HCT116 (cell line): ENCODE measurements at regions not wholly inside any gene's neighbourhood (a gene's known extent, or its start where the extent isn't known, plus 50 kb on each side); places are given as distances from the start of the nearest gene placed in this dataset.

Experiments used
- CBX3 ChIP-seq: IDR thresholded peaks from 2 replicates; pipeline ENCODE4 v1.6.1; 2012; ENCODE audit warnings: low read depth
- CEBPB ChIP-seq: IDR thresholded peaks from 2 replicates; pipeline ENCODE4 v1.6.1; 2012; ENCODE audit warnings: low read depth
- EGR1 ChIP-seq: IDR thresholded peaks from 2 replicates; pipeline ENCODE4 v1.6.1; 2012; ENCODE audit warnings: low read depth
- EZH2 ChIP-seq: fragments of 200-600 bp; sonication (generic); IDR thresholded peaks from 2 replicates; pipeline ENCODE4 v1.6.1; 2017; ENCODE audit warnings: antibody characterized with exemption, mixed run types
- JUND ChIP-seq: IDR thresholded peaks from 2 replicates; pipeline ENCODE4 v1.6.1; 2012
- POLR2A ChIP-seq: IDR thresholded peaks from 2 replicates; pipeline ENCODE4 v1.7.0; 2011; ENCODE audit warnings: borderline replicate concordance; ENCODE audit not compliant: insufficient read depth, insufficient read length; ENCODE audit errors: extremely low read depth
- POLR2AphosphoS5 ChIP-seq: IDR thresholded peaks from 2 replicates; pipeline ENCODE4 v1.6.1; 2011; ENCODE audit warnings: mild to moderate bottlenecking, low read depth, low read length, moderate library complexity
- TCF7L2 ChIP-seq: IDR thresholded peaks from 2 replicates; pipeline ENCODE4 v1.7.0; 2011; ENCODE audit warnings: borderline replicate concordance, inconsistent platforms; ENCODE audit not compliant: insufficient read depth, insufficient read length; ENCODE audit errors: extremely low read depth
- YY1 ChIP-seq: IDR thresholded peaks from 2 replicates; pipeline ENCODE4 v1.6.1; 2011; ENCODE audit warnings: low read length, low read depth, moderate library complexity, mild to moderate bottlenecking; ENCODE audit not compliant: insufficient replicate concordance; ENCODE audit errors: extremely low read depth
- TF ChIP-seq, protein P1 (sequence below), 3 experiments: fragments of 200-600 bp in 1 of 3; sonication (generic) in 1 of 3; IDR thresholded peaks in 2 of 3; conservative IDR thresholded peaks in 1 of 3; 2 replicates each; pipeline ENCODE4 v1.5.1; 2012 to 2017; ENCODE audit warnings: low read depth in 2 of 3, low read length in 2 of 3, antibody characterized with exemption in 1 of 3, borderline replicate concordance in 1 of 3, control low read depth in 1 of 3, mild to moderate bottlenecking in 1 of 3, mixed read lengths in 1 of 3, mixed run types in 1 of 3, moderate library complexity in 1 of 3; ENCODE audit not compliant: insufficient read depth in 1 of 3
- TF ChIP-seq, protein P2 (sequence below): IDR thresholded peaks from 2 replicates; pipeline ENCODE4 v1.6.1; 2012

DNA sequence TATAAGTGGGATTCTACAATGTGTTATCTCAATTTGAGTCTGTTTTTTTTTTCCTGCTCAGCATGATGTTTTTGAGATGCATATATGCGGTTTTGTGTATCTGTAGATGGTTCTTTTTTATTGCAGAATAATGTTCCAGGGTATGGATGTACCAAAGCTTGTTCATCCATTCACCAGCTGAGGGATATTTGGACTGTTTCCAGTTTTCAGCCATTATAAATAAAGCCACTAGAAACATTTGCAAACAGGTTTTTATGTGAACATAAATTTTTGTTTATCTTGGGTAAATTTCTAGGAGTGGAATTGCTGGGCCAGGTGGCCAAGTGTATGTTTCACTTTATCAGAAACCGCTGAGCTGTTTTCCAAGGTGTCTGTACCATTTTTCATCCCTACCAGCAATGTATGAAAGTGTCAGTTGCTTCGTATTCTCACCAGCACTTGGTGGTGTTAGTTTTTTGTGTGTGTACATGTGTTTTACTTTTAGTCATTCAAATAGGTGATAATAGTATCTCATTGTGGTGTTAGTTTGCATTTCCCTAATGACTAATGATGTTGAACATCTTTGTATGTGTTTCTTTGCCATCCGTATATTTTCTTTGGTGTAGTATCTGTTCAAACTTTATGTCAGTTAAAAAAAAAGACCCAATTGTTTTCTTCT lies 124.2 kb downstream of the CEBPB start:
- TF ChIP-seq EGR1 (no peak), EZH2 (no peak), YY1 (no peak), TCF7L2 (no peak), CBX3 (no peak), JUND (no peak), POLR2A (no peak), POLR2AphosphoS5 (no peak), CEBPB (no peak)
- TF ChIP-seq, protein P1, sequence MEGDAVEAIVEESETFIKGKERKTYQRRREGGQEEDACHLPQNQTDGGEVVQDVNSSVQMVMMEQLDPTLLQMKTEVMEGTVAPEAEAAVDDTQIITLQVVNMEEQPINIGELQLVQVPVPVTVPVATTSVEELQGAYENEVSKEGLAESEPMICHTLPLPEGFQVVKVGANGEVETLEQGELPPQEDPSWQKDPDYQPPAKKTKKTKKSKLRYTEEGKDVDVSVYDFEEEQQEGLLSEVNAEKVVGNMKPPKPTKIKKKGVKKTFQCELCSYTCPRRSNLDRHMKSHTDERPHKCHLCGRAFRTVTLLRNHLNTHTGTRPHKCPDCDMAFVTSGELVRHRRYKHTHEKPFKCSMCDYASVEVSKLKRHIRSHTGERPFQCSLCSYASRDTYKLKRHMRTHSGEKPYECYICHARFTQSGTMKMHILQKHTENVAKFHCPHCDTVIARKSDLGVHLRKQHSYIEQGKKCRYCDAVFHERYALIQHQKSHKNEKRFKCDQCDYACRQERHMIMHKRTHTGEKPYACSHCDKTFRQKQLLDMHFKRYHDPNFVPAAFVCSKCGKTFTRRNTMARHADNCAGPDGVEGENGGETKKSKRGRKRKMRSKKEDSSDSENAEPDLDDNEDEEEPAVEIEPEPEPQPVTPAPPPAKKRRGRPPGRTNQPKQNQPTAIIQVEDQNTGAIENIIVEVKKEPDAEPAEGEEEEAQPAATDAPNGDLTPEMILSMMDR (IDR thresholded peaks at IDR 0.05 in 2 of 3, conservative IDR thresholded peaks at IDR 0.05 in 1 of 3; ENCODE audit: borderline replicate concordance in 1 of 3, insufficient read depth in 1 of 3, low read depth in 2 of 3, low read length in 2 of 3), result no peak
- TF ChIP-seq, protein P2, sequence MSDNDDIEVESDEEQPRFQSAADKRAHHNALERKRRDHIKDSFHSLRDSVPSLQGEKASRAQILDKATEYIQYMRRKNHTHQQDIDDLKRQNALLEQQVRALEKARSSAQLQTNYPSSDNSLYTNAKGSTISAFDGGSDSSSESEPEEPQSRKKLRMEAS, result no peak
